AG09319 (cell line): ENCODE measurements at regions not wholly inside any gene's neighbourhood (a gene's known extent, or its start where the extent isn't known, plus 50 kb on each side); places are given as distances from the start of the nearest gene placed in this dataset.

Experiments used
- DNase-seq: peaks from one replicate; pipeline ENCODE4 v3.0.0-alpha.2; 2010; ENCODE audit warnings: low read depth; ENCODE audit errors: extremely low read depth
- CTCF ChIP-seq: IDR thresholded peaks from 2 replicates; pipeline ENCODE4 v1.5.1; 2011; ENCODE audit warnings: low read depth, mild to moderate bottlenecking, inconsistent platforms, low read length, moderate library complexity

- DNase-seq, result no peak
- no peak for TF ChIP-seq CTCF
Observed at GRCh38 chr9:570187-570586, 271.3 kb upstream of the DMRT1 start.

GRCh38 chr9:571066-571465 is 270.4 kb upstream of the DMRT1 start:
- TF ChIP-seq CTCF, result no peak
- DNase-seq, result no peak

- TF ChIP-seq CTCF, result no peak
- DNase-seq, result no peak
Observed at GRCh38 chr9:571741-572140, 269.8 kb upstream of the DMRT1 start.

GRCh38 chr9:573691-574410 is 267.6 kb upstream of the DMRT1 start:
- no peak for TF ChIP-seq CTCF
- no peak for DNase-seq

GRCh38 chr9:575139-575538 is 266.4 kb upstream of the DMRT1 start:
- TF ChIP-seq CTCF, result no peak
- DNase-seq, result no peak

GRCh38 chr9:580652-581342 is 260.7 kb upstream of the DMRT1 start:
- no peak for TF ChIP-seq CTCF
- DNase-seq, result no peak

- no peak for DNase-seq
- peak; percentile 13 for TF ChIP-seq CTCF
Observed at GRCh38 chr9:581673-582497, 259.6 kb upstream of the DMRT1 start.
